GM19455 (cell line): ENCODE measurements at regions not wholly inside any gene's neighbourhood (a gene's known extent, or its start where the extent isn't known, plus 50 kb on each side); places are given as distances from the start of the nearest gene placed in this dataset.

Experiments
- ATAC-seq: cut with Tn5 transposase; IDR thresholded peaks from one replicate; pipeline ENCODE4 v1.9.1; 2021; ENCODE audit not compliant: unreplicated experiment

DNA sequence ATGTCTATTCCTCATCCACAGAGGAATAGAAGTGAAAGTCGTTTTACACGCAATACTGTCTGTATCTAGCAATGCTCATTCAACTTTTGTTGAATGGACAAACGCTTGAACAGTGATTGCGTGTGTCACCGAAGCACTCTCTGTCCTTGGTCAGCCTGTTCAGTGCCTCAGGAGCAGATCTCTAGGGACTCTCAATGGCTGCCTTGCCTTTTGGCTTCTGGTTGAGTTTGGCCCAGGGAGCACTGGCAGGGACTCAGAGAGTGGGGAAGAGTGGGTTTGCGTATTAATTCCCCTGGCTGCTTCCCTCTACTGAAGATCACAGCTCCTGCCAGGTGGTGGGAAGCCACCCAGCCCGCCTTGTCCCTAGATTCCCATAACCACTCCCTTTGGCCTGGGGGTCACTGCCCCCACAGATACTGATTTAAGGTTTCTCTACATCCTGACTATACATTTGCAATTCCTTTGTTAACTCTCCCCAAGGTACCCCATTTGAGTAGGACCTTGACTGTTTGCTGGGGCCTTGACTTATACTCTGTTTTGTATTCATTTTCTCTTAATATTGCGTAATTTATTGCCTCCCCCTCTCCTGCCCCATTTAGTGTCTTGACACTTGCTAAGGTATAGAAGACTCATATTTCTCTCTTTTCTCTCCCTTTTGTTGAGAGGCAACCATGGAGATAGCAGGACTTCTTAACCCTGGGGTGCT, 61.7 kb upstream of the USP24 start:
- ATAC-seq = no peak

DNA sequence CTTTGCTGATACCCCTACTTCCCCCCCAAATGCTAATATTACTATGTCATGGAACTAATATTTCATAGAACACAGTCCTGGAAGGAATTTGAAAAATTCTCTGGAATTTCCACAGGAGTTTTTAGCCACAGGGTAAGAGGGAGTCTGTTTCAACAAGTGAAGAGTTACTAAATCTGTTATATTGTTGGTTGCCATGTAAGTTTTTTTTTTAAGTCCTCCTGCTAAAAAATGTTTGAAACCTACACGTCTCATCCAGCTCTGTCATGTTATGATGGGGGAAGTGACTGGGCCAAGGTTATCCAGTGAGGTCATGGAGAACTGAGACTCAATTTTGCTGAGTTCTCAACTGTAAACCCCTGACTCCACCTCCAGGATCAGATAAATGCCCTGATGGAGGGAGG, 60.8 kb upstream of the USP24 start:
- no peak for ATAC-seq

DNA sequence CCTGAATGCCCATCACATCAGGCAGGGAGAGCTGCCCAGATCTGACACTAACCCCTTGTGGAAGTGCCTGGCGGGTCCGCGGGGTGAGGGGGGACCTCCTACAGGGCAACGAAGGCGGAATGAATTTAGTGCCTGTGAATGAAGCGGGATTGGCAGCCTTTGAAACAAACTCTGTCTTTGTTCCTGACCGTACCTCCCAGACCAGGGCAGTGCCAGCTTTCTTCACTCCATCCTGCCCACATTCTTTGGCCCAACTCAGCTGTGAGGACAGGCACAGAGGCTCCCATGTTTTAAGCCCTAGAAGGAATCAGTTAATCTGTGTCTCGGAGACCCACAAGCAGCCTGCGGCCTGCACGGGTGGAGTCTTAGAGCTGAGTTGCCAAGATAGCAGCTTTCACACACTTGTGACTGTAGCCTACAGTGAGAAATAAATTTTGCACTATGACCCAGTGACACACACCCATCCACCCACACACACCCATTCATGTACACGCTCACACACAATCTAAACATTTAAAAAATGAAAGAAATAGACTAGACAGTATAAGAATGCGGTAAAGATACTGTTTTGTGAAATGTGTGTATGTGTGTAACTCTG, 60.1 kb upstream of the USP24 start:
- no peak for ATAC-seq

DNA sequence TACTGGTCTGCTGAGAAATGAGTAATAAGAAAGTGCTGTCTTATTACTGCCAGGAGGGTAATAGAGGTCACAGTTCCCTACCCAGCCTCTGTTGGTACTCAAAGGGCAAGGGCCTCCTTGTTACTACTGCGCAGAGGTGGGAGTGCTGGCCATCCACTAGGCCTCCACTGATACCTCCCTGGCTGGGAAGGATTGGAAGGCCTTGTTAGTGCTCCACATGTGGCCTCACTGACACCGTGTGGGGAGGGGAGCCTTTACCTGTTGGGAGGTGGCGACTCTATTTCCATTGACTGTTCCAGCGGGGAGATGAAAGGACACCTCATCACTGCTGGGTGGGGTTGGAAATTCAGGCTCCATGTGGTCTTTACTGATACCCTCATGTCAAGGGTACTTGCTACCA, 57.8 kb upstream of the USP24 start:
- ATAC-seq = no peak
